ENCODE measurements at regions not wholly inside any gene's neighbourhood (a gene's known extent, or its start where the extent isn't known, plus 50 kb on each side); places are given as distances from the start of the nearest gene placed in this dataset.

DNA sequence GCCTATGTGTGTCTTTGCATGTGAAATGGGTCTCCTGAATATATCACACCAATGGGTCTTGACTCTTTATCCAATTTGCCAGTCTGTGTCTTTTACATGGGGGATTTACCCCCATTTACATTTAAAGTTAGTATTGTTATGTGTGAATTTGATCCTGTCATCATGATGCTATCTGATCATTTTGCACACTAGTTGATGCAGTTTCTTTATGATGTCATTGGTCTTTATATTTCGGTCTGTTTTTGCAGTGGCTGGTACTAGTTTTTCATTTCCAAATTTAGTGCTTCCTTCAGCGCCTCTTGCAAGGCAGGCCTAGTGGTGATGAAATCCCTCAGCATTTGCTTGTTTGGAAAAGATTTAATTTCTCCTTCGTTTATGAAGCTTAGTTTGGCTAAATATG lies 555.2 kb upstream of the BTBD3 start:
- TF ChIP-seq CEBPB (IDR thresholded peaks at IDR 0.05; ENCODE audit: low read depth) (no peak), ZFX (IDR thresholded peaks at IDR 0.05) (no peak), ZNF274 (IDR thresholded peaks at IDR 0.05; ENCODE audit: low read depth, low read length) (no peak), POLR2A (IDR thresholded peaks at IDR 0.05; ENCODE audit: borderline replicate concordance, extremely low read depth, insufficient read depth, insufficient read length) (no peak), FOSL1 (IDR thresholded peaks at IDR 0.05; ENCODE audit: low read depth) (no peak), RAD21 (IDR thresholded peaks at IDR 0.05; ENCODE audit: low read depth) (no peak), CBX3 (IDR thresholded peaks at IDR 0.05; ENCODE audit: low read depth) (no peak), TCF7L2 (IDR thresholded peaks at IDR 0.05; ENCODE audit: borderline replicate concordance, extremely low read depth, insufficient read depth, insufficient read length) (no peak), JUND (IDR thresholded peaks at IDR 0.05) (no peak), SP1 (IDR thresholded peaks at IDR 0.05; ENCODE audit: low read depth) (no peak), EGR1 (IDR thresholded peaks at IDR 0.05; ENCODE audit: low read depth) (no peak), POLR2AphosphoS5 (IDR thresholded peaks at IDR 0.05; ENCODE audit: low read depth, low read length) (no peak), SRF (IDR thresholded peaks at IDR 0.05; ENCODE audit: low read depth) (no peak), EZH2phosphoT487 (IDR thresholded peaks at IDR 0.05; ENCODE audit: borderline replicate concordance) (no peak), SIN3A (IDR thresholded peaks at IDR 0.05; ENCODE audit: low read depth) (no peak)
- TF ChIP-seq, protein P1, sequence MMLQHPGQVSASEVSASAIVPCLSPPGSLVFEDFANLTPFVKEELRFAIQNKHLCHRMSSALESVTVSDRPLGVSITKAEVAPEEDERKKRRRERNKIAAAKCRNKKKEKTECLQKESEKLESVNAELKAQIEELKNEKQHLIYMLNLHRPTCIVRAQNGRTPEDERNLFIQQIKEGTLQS (IDR thresholded peaks at IDR 0.05) = no peak
- TF ChIP-seq, protein P2, sequence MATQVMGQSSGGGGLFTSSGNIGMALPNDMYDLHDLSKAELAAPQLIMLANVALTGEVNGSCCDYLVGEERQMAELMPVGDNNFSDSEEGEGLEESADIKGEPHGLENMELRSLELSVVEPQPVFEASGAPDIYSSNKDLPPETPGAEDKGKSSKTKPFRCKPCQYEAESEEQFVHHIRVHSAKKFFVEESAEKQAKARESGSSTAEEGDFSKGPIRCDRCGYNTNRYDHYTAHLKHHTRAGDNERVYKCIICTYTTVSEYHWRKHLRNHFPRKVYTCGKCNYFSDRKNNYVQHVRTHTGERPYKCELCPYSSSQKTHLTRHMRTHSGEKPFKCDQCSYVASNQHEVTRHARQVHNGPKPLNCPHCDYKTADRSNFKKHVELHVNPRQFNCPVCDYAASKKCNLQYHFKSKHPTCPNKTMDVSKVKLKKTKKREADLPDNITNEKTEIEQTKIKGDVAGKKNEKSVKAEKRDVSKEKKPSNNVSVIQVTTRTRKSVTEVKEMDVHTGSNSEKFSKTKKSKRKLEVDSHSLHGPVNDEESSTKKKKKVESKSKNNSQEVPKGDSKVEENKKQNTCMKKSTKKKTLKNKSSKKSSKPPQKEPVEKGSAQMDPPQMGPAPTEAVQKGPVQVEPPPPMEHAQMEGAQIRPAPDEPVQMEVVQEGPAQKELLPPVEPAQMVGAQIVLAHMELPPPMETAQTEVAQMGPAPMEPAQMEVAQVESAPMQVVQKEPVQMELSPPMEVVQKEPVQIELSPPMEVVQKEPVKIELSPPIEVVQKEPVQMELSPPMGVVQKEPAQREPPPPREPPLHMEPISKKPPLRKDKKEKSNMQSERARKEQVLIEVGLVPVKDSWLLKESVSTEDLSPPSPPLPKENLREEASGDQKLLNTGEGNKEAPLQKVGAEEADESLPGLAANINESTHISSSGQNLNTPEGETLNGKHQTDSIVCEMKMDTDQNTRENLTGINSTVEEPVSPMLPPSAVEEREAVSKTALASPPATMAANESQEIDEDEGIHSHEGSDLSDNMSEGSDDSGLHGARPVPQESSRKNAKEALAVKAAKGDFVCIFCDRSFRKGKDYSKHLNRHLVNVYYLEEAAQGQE (IDR thresholded peaks at IDR 0.05; ENCODE audit: low read depth) = no peak
- TF ChIP-seq, protein P3, sequence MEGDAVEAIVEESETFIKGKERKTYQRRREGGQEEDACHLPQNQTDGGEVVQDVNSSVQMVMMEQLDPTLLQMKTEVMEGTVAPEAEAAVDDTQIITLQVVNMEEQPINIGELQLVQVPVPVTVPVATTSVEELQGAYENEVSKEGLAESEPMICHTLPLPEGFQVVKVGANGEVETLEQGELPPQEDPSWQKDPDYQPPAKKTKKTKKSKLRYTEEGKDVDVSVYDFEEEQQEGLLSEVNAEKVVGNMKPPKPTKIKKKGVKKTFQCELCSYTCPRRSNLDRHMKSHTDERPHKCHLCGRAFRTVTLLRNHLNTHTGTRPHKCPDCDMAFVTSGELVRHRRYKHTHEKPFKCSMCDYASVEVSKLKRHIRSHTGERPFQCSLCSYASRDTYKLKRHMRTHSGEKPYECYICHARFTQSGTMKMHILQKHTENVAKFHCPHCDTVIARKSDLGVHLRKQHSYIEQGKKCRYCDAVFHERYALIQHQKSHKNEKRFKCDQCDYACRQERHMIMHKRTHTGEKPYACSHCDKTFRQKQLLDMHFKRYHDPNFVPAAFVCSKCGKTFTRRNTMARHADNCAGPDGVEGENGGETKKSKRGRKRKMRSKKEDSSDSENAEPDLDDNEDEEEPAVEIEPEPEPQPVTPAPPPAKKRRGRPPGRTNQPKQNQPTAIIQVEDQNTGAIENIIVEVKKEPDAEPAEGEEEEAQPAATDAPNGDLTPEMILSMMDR (IDR thresholded peaks at IDR 0.05 in 2 of 3, conservative IDR thresholded peaks at IDR 0.05 in 1 of 3; ENCODE audit: borderline replicate concordance in 1 of 3, insufficient read depth in 1 of 3, low read depth in 2 of 3, low read length in 2 of 3) = no peak
- ATAC-seq (no peak), DNase-seq (ENCODE audit: low read depth, low spot score) (no peak)
- no TSS peak for BruUV-seq (replicated peaks)
- Histone ChIP-seq H3K79me2 (ENCODE audit: insufficient read depth, low read length) (no peaks in the 10 kb centered on the region), H3K4me3 (replicated peaks in 1 of 2; ENCODE audit: low read depth in 1 of 2, low read length in 2 of 2) (no peak overlapping the region), H2AFZ (ENCODE audit: low read depth, low read length, poor library complexity, severe bottlenecking) (no peak overlapping the region), H3K9ac (ENCODE audit: low read length) (no peak overlapping the region), H3K27ac (ENCODE audit: low read depth, low read length) (no peak overlapping the region), H3K9me2 (ENCODE audit: insufficient read depth) (no peaks in the 10 kb centered on the region), H3K9me3 (ENCODE audit: control insufficient read depth in 1 of 2, insufficient read depth in 1 of 2, low read depth in 1 of 2, low read length in 2 of 2) (no peaks in the 10 kb centered on the region), H4K20me1 (ENCODE audit: insufficient read depth) (no peaks in the 10 kb centered on the region), H3K4me1 (ENCODE audit: control insufficient read depth in 1 of 2, insufficient read depth in 2 of 2, low read length in 2 of 2) (no peaks in the 10 kb centered on the region), H3K4me2 (ENCODE audit: low read length) (no peak overlapping the region), H3K36me3 (ENCODE audit: control insufficient read depth in 1 of 2, insufficient read depth in 2 of 2, low read length in 2 of 2) (no peaks in the 10 kb centered on the region), H3K27me3 (ENCODE audit: insufficient read depth, low read length) (no peaks in the 10 kb centered on the region)
- intact Hi-C loops (cut with micrococcal nuclease) = no loop called here
- ChIA-PET CTCF (no interaction called here), RAD21 (ENCODE audit: low non-redundant PET in 1 of 2, low total read pairs in 2 of 2, uncharacterized antibody in 2 of 2, unreplicated experiment in 2 of 2) (no interaction called here), POLR2A (no interaction called here)
